ENCODE measurements at regions not wholly inside any gene's neighbourhood (a gene's known extent, or its start where the extent isn't known, plus 50 kb on each side); places are given as distances from the start of the nearest gene placed in this dataset.
"Not testable (repeated sequence)": the region's sequence is repeated elsewhere in the genome, so short reads cannot be mapped to it uniquely, and the experiment has no call there.

GRCh38 chr12:91877022-91877421 is 268.6 kb downstream of the BTG1 start:
- in situ Hi-C loops (cut with HindIII; ENCODE audit: low pct_unique_long_range_greater_than_20kb, low sequenced_read_pairs) (no loop called here), intact Hi-C loops (cut with micrococcal nuclease; ENCODE audit: unreplicated experiment) (no loop called here)
- CTCF ChIA-PET = no interaction called here
- POLR2A ChIA-PET = no interaction called here
- Histone ChIP-seq H3K36me3 (ENCODE audit: control insufficient read depth, insufficient read depth, low read length) (no peaks in the 10 kb centered on the region), H3K4me3 (ENCODE audit: low read depth in 2 of 2, low read length in 2 of 2) (no peak overlapping the region), H3K9me3 (ENCODE audit: control insufficient read depth, insufficient read depth, low read depth, low read length) (no peaks in the 10 kb centered on the region), H3K27ac (ENCODE audit: low read length) (no peak overlapping the region), H3K27me3 (ENCODE audit: control insufficient read depth, insufficient read depth, low read length) (no peaks in the 10 kb centered on the region), H3K4me1 (ENCODE audit: control insufficient read depth, insufficient read depth, low read length) (no peaks in the 10 kb centered on the region; the same call in 1 of the 2 replicates)
- ATAC-seq (no peak), DNase-seq (ENCODE audit: low read depth, low spot score) (no peak)
- TF ChIP-seq SIN3A (IDR thresholded peaks at IDR 0.05; ENCODE audit: borderline replicate concordance, insufficient read depth, low read depth, low read length) = no peak
- no peak for TF ChIP-seq POLR2AphosphoS5 (IDR thresholded peaks at IDR 0.05; ENCODE audit: low read depth, low read length)
- no peak for TF ChIP-seq TCF7L2 (IDR thresholded peaks at IDR 0.05; ENCODE audit: low read depth, low read length)
- TF ChIP-seq CTCF (IDR thresholded peaks at IDR 0.05) = no peak
- TF ChIP-seq REST (IDR thresholded peaks at IDR 0.05; ENCODE audit: insufficient read depth in 1 of 2, low read depth in 2 of 2, low read length in 1 of 2) = no peak
- no TSS peak for BruUV-seq (replicated peaks)

- H3K27me3 ChIP-seq (ENCODE audit: control insufficient read depth, insufficient read depth, low read length); intact Hi-C loops (cut with micrococcal nuclease; ENCODE audit: unreplicated experiment); H3K27ac ChIP-seq (ENCODE audit: low read length); BruUV-seq (replicated peaks); H3K9me3 ChIP-seq (ENCODE audit: control insufficient read depth, insufficient read depth, low read depth, low read length); in situ Hi-C loops (cut with HindIII; ENCODE audit: low pct_unique_long_range_greater_than_20kb, low sequenced_read_pairs); ATAC-seq; H3K4me3 ChIP-seq (ENCODE audit: low read depth in 2 of 2, low read length in 2 of 2); DNase-seq (ENCODE audit: low read depth, low spot score); POLR2A ChIA-PET; H3K4me1 ChIP-seq (ENCODE audit: control insufficient read depth, insufficient read depth, low read length); CTCF ChIA-PET; H3K36me3 ChIP-seq (ENCODE audit: control insufficient read depth, insufficient read depth, low read length): not testable (repeated sequence)
Observed at GRCh38 chr12:91875671-91876070, 270.0 kb downstream of the BTG1 start.

- Histone ChIP-seq H3K9me3 (ENCODE audit: control insufficient read depth, insufficient read depth, low read depth, low read length) (no peaks in the 10 kb centered on the region), H3K27me3 (ENCODE audit: control insufficient read depth, insufficient read depth, low read length) (no peaks in the 10 kb centered on the region), H3K36me3 (ENCODE audit: control insufficient read depth, insufficient read depth, low read length) (no peaks in the 10 kb centered on the region), H3K4me3 (ENCODE audit: low read depth in 2 of 2, low read length in 2 of 2) (no peak overlapping the region), H3K27ac (ENCODE audit: low read length) (no peak overlapping the region), H3K4me1 (ENCODE audit: control insufficient read depth, insufficient read depth, low read length) (no peaks in the 10 kb centered on the region)
- in situ Hi-C loops (cut with HindIII; ENCODE audit: low pct_unique_long_range_greater_than_20kb, low sequenced_read_pairs) (no loop called here), intact Hi-C loops (cut with micrococcal nuclease; ENCODE audit: unreplicated experiment) (no loop called here)
- CTCF ChIA-PET = no interaction called here
- no TSS peak for BruUV-seq (replicated peaks)
- POLR2A ChIA-PET = no interaction called here
- ATAC-seq = no peak
- DNase-seq (ENCODE audit: low read depth, low spot score) = no peak
- no peak for TF ChIP-seq POLR2AphosphoS5 (IDR thresholded peaks at IDR 0.05; ENCODE audit: low read depth, low read length)
- TF ChIP-seq REST (IDR thresholded peaks at IDR 0.05; ENCODE audit: insufficient read depth in 1 of 2, low read depth in 2 of 2, low read length in 1 of 2) = no peak
- no peak for TF ChIP-seq TCF7L2 (IDR thresholded peaks at IDR 0.05; ENCODE audit: low read depth, low read length)
- no peak for TF ChIP-seq SIN3A (IDR thresholded peaks at IDR 0.05; ENCODE audit: borderline replicate concordance, insufficient read depth, low read depth, low read length)
- TF ChIP-seq CTCF (IDR thresholded peaks at IDR 0.05) = no peak
Observed at GRCh38 chr12:91874086-91874865, 271.4 kb downstream of the BTG1 start.
